ENCODE measurements at regions not wholly inside any gene's neighbourhood (a gene's known extent, or its start where the extent isn't known, plus 50 kb on each side); places are given as distances from the start of the nearest gene placed in this dataset.
"Not testable (repeated sequence)": the region's sequence is repeated elsewhere in the genome, so short reads cannot be mapped to it uniquely, and the experiment has no call there.

DNA sequence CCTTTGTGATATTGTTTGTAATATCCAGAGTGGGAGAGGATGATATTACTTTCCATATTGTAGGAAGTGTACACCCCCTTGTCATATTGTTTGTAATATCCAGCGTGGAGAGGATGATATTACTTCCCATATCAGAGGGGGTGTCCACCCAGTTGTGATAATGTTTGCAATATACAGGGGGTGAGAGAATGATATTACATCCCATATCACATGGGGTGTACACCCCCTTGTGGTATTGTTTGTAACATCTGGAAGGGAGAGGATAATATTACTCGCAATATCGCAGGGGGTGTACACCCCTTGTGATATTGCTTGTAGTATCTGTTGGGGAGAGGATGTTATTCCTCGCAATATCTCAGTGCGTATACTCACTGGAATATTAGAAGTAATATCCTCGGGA lies 61.5 kb downstream of the PRSS23 start:
- DNase-seq = no peak

DNA sequence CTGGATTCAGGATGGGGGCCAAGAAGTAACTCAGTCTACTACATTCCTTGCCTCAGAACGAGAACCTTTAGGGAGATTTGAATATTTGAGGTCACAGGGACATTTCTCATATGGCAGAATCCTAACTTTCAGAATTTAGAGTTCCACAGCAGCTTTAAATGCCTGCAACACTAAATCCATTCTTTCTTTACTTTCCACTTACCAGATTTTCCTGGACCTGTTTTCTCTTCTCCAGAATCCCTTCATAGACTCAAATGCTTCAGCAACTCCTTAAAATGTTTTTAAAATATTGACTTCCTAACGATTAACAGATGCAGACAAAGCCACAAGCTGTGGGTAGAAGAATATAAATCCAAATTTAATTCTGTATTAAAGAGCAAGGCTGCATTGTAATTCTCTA lies 63.1 kb downstream of the PRSS23 start:
- no peak for DNase-seq

- DNase-seq = no peak
Measured at GRCh38 chr11:86865436-86865835, 65.1 kb downstream of the PRSS23 start.

GRCh38 chr11:86869531-86869930 lies 69.2 kb downstream of the PRSS23 start:
- no peak for DNase-seq

- DNase-seq = peak in 1 of 2 donors; percentile 42
Measured at GRCh38 chr11:86869966-86870570, 69.7 kb downstream of the PRSS23 start.

DNA sequence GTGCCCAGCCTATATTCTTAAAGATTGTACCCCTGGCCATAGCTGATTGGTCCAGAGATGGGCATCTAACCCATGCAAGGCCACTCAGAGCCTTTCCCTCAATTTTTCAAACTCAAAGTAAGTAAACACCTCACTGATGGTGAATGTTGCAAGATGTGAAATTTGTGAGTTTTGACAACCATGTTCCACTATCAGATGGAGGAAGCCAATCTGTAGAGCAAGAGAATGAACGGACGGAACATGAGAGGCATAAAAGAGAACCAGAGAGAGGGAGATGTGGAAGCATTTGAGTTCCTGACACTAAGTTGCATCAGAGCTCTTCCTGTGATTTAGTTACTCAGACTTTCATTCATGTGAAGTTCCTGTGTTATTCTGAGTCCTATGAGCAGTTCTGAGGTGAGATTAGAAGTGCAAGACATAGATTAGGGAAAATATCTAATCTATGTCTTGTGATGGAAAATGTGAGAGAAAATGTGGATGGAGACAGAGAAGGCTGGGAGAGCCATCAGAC lies 73.3 kb downstream of the PRSS23 start:
- DNase-seq = peak; percentile 0 to 5

- DNase-seq = no peak
Measured at GRCh38 chr11:86874304-86875056, 74.1 kb downstream of the PRSS23 start.

DNA sequence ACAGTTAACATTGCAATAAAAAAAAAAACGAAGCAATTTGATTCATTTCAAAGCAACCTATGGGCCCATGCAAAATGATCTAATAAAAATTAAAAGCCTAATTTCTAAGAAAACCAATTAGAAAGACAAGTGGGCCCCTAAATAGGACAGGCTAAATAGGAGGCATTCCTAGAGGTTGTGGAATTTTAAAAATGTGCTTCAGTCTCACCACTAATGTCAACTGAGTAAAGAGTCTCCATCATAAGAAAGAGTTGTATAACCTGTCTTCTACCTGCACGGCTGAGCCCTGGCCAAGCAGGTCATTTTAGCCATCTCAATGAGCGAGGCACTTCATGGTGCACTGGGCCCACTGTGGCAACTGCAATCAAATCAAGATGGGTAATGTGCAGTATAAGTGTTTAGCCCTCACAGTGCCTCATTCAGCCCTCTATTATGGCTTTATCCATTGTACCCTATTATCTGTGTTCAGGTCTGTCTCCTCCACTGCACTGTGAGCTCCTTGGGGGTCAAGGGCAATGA lies 76.4 kb downstream of the PRSS23 start:
- no peak for DNase-seq

DNA sequence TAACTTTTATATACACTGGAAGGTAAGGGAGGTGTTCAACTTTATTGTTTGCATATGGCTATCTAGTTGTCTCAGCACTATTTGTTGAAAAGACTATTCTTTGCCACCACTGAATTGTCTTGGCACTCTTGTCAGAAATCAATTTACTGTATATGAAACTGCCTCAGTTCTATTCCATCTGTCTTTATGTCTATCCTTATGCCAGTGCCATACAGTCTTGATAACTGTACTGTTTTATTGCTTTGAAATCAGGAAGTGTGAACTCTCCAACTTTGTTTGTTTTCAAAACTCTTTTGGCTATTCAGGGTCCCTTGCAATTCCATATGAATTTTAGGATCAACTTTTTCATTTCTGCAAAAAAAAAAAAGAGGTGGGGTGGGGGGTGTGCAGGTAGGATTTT lies 77.2 kb downstream of the PRSS23 start:
- DNase-seq = no peak

DNA sequence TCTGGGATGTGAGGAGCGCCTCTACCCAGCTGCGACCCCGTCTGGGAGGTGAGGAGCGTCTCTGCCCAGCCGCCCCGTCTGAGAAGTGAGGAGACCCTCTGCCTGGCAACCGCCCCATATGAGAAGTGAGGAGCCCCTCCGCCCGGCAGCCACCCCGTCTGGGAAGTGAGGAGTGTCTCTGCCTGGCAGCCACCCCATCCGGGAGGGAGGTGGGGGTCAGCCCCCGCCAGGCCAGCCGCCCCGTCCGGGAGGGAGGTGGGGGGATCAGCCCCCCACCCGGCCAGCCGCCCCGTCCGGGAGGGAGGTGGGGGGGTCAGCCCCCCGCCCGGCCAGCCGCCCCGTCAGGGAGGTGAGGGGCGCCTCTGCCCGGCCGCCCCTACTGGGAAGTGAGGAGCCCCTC lies 76.0 kb downstream of the FZD4 start:
- DNase-seq = not testable (repeated sequence)

GRCh38 chr11:86885311-86885710 lies 69.9 kb downstream of the FZD4 start:
- no peak for DNase-seq

DNA sequence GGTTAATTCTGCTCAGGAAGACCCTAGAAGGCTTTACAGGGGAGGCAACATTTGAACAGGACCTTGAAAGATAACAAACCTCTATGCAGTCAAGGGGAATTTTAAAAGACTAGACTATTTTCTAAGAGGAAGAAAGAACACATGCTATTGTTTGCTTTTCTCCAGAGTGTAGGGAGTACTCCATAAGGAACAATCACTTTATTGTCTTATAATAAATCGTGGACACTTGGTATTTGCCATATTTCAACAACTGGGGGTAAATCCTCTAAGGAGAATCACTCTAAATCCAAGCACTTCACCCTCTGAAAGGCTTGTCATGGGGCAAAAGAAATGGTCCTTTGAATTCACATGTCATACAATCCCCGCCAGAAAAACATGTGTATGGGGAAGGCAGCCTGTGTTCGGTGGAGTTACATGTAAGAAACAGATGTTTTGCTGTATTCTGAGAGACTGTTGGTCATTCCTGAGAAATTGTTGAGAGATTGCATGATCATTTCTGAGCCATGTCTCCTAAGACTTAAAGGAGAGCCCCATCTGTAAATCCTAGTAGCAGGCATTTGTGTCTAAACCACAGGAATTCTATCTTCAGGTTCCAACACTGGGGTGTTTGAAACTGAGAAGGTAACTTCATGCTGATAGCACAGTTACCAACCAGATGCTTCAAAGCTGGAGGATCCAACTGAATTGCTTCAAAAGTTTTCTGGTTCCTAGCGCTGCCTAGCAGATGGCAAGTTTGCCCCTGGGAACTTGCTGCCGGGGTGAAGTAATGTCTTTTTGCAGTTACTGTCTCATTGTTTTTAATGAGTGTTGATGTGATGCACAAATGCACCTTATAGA lies 66.8 kb downstream of the FZD4 start:
- no peak for DNase-seq

DNA sequence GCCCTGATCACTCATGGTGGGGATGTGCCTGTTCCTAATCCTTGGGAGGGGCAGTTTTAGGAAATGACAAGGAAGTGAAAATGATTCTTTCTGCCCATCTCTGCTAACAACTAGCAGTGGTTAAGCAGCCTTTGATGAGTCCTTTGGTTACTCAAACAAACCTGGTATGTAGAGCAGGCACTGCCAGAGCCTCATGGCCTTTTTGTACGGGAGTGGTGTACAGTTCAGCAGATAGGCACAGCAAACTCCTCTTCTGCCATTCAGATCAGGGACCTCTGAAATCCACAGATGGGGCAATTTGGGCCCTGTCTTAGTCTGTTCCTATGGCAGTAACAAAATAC lies 66.2 kb downstream of the FZD4 start:
- DNase-seq = no peak

DNA sequence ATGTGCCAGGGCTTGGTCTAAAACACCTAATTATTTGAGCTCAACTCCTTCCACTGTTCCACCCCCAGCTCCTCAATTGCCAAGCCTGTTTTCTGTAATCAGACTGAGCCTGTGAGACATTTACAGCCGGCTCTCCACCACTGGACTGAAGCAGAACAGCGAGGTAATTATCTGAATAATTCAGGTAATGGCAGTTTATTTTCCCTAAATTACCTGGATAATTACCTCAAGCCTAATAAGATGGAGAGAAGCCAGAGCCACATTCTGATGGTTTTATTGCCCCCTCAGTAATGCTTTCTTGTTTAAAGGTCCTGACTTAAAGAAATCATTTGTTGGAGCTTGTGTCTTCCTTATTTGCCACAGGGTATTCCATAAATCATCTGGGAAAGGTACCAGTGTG lies 64.2 kb downstream of the FZD4 start:
- no peak for DNase-seq

DNA sequence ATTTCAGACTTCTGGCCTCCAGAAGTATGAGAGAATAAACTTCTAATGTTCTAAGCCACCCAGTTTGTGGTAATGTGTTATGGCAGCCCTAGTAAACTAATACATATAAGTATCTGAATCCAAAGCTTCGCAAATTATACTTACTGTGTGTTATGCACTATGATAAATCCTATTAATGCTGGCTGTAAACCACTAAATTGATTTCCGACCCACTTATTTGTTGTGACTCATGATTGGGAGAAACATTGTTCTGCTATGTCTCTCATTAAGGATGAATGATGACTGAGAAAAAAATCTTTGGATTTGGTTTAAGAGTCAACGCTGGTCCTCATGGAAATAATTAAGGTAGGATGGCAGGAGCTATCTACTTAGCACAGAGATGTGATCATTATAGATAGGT lies 62.0 kb downstream of the FZD4 start:
- no peak for DNase-seq

All from inflammatory macrophage (primary cell).